ENCODE measurements at regions not wholly inside any gene's neighbourhood (a gene's known extent, or its start where the extent isn't known, plus 50 kb on each side); places are given as distances from the start of the nearest gene placed in this dataset.
"Not testable (repeated sequence)": the region's sequence is repeated elsewhere in the genome, so short reads cannot be mapped to it uniquely, and the experiment has no call there.

GRCh38 chr12:74595696-74596095 lies 58.1 kb downstream of the ATXN7L3B start:
- Mint-ChIP-seq H3K27me3 (no peaks in the 10 kb centered on the region), H3K9me3 (peaks cover 2% of the 10 kb centered on the region), H3K4me3 (no peak overlapping the region), H3K27ac (no peak overlapping the region), H3K4me1 (no peaks in the 10 kb centered on the region), H3K36me3 (no peaks in the 10 kb centered on the region)
- DNase-seq = no peak
- CTCF ChIA-PET = no interaction called here

GRCh38 chr12:74598819-74599218 lies 61.2 kb downstream of the ATXN7L3B start:
- Mint-ChIP-seq H3K27ac (no peak overlapping the region), H3K36me3 (no peaks in the 10 kb centered on the region), H3K9me3 (peaks cover 2% of the 10 kb centered on the region), H3K4me1 (no peaks in the 10 kb centered on the region), H3K27me3 (no peaks in the 10 kb centered on the region), H3K4me3 (no peak overlapping the region)
- DNase-seq = no peak
- CTCF ChIA-PET = no interaction called here

DNA sequence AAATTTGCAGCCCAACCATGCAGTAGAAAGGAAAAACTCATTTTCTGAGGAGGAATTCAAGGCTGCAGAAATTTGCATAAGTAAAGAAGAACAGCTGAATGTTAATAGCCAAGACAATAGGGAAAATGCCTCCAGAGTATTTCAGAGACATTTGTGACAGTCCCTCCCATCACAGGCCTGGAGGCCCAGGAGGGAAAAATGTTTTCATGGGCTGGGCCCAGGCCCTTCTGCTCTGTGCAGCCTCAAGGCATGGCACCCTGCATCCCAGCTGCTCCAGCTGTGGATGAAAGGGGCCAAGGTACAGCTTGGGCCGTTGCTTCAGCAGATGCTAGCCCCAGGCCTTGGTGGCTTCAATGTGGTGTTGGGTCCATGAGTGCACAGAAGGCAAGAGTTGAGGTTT lies 62.3 kb downstream of the ATXN7L3B start:
- no peak overlapping the region for H3K27ac Mint-ChIP-seq
- H3K4me1 Mint-ChIP-seq = no peaks in the 10 kb centered on the region
- CTCF ChIA-PET = no interaction called here
- DNase-seq = no peak
- peaks cover 2% of the 10 kb centered on the region for H3K9me3 Mint-ChIP-seq
- no peaks in the 10 kb centered on the region for H3K27me3 Mint-ChIP-seq
- H3K36me3 Mint-ChIP-seq = no peaks in the 10 kb centered on the region
- no peak overlapping the region for H3K4me3 Mint-ChIP-seq

- H3K9me3 Mint-ChIP-seq, CTCF ChIA-PET, DNase-seq, H3K4me3 Mint-ChIP-seq, H3K27ac Mint-ChIP-seq, H3K4me1 Mint-ChIP-seq, H3K27me3 Mint-ChIP-seq, H3K36me3 Mint-ChIP-seq: not testable (repeated sequence)
Measured at GRCh38 chr12:74600817-74601216, 63.2 kb downstream of the ATXN7L3B start.

GRCh38 chr12:74602881-74603672 lies 65.4 kb downstream of the ATXN7L3B start:
- Mint-ChIP-seq H3K27me3 (no peaks in the 10 kb centered on the region), H3K27ac (no peak overlapping the region), H3K4me1 (no peaks in the 10 kb centered on the region), H3K9me3 (peaks cover 2% of the 10 kb centered on the region), H3K36me3 (no peaks in the 10 kb centered on the region), H3K4me3 (no peak overlapping the region)
- CTCF ChIA-PET = no interaction called here
- DNase-seq = no peak

- Mint-ChIP-seq H3K4me3 (no peak overlapping the region), H3K4me1 (no peaks in the 10 kb centered on the region), H3K27me3 (no peaks in the 10 kb centered on the region), H3K9me3 (no peaks in the 10 kb centered on the region), H3K27ac (no peak overlapping the region), H3K36me3 (no peaks in the 10 kb centered on the region)
- DNase-seq = no peak
- CTCF ChIA-PET = no interaction called here
Measured at GRCh38 chr12:74608231-74608775, 70.7 kb downstream of the ATXN7L3B start.

DNA sequence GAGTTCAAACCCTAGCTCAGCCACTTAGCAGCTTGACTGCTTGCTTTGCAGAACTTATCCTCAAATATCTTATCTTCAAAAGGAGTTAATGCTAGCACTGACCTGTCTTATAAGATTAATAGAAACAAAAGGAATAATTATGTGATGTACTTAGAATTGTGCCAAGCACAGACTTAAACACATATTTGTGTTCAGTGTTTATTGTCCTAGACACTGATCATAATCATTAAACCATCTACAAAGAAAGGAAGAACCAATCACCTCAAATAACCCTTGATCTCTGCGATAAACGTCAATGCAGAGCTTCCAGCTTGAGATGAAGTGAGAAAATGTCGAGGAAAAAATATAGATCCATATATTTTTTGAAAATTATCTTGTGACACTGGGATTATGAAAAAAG lies 73.1 kb downstream of the ATXN7L3B start:
- H3K36me3 Mint-ChIP-seq = no peaks in the 10 kb centered on the region
- H3K27me3 Mint-ChIP-seq = no peaks in the 10 kb centered on the region
- no peak overlapping the region for H3K27ac Mint-ChIP-seq
- DNase-seq = no peak
- no peaks in the 10 kb centered on the region for H3K4me1 Mint-ChIP-seq
- CTCF ChIA-PET = no interaction called here
- H3K9me3 Mint-ChIP-seq = no peaks in the 10 kb centered on the region
- H3K4me3 Mint-ChIP-seq = no peak overlapping the region

- H3K4me3 Mint-ChIP-seq = no peak overlapping the region
- no peaks in the 10 kb centered on the region for H3K27me3 Mint-ChIP-seq
- CTCF ChIA-PET = no interaction called here
- H3K4me1 Mint-ChIP-seq = no peaks in the 10 kb centered on the region
- no peak overlapping the region for H3K27ac Mint-ChIP-seq
- no peaks in the 10 kb centered on the region for H3K36me3 Mint-ChIP-seq
- no peak for DNase-seq
- H3K9me3 Mint-ChIP-seq = no peaks in the 10 kb centered on the region
Measured at GRCh38 chr12:74614426-74614825, 76.8 kb downstream of the ATXN7L3B start.

DNA sequence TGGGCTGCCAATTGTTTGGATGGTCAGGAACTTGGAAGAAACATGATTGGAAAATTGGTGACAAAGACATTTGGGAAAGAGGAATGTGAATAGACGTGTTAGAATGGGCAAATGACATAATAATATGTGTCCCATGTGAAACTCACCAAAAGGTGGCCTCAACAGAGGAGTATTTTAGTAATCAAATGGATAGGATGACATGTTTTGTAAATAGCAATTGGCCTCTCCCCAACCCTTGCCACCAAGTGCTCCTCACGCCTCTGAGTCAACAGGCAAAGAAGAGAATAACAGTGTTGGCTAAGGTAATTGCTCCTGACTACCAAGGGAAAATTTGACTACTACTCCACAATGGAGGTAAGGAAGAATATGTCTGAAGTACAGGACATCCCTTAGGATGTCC lies 81.4 kb downstream of the ATXN7L3B start:
- H3K27ac Mint-ChIP-seq = no peak overlapping the region
- H3K9me3 Mint-ChIP-seq = no peaks in the 10 kb centered on the region
- H3K27me3 Mint-ChIP-seq = no peaks in the 10 kb centered on the region
- H3K36me3 Mint-ChIP-seq = no peaks in the 10 kb centered on the region
- no peak for DNase-seq
- H3K4me1 Mint-ChIP-seq = no peaks in the 10 kb centered on the region
- H3K4me3 Mint-ChIP-seq = no peak overlapping the region
- CTCF ChIA-PET = no interaction called here

GRCh38 chr12:74619884-74620283 lies 82.2 kb downstream of the ATXN7L3B start:
- H3K36me3 Mint-ChIP-seq = no peaks in the 10 kb centered on the region
- no peak for DNase-seq
- no peak overlapping the region for H3K4me3 Mint-ChIP-seq
- H3K4me1 Mint-ChIP-seq = no peaks in the 10 kb centered on the region
- no peak overlapping the region for H3K27ac Mint-ChIP-seq
- no peaks in the 10 kb centered on the region for H3K9me3 Mint-ChIP-seq
- H3K27me3 Mint-ChIP-seq = no peaks in the 10 kb centered on the region
- CTCF ChIA-PET = no interaction called here

DNA sequence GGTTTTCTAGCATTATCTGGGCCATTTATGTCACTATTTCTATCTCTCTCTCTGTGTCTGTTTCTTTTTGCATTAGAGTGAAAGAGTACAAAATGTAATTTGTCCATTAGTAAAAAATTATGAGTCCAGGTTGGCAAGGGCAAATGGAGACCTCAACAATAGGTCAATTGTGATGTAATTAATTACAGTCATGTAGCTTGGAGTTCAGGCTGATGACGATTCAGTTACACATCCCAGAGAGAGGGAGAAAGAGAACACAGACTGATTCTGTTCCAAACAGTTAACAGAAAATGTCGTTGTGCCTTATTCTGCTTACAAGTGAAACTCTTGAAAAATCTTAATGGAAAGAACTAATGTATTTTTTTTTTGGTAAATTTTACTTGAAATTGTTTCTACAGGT lies 83.3 kb downstream of the ATXN7L3B start:
- H3K27me3 Mint-ChIP-seq = no peaks in the 10 kb centered on the region
- H3K36me3 Mint-ChIP-seq = no peaks in the 10 kb centered on the region
- no peak overlapping the region for H3K27ac Mint-ChIP-seq
- no peak overlapping the region for H3K4me3 Mint-ChIP-seq
- H3K9me3 Mint-ChIP-seq = no peaks in the 10 kb centered on the region
- CTCF ChIA-PET = no interaction called here
- no peak for DNase-seq
- no peaks in the 10 kb centered on the region for H3K4me1 Mint-ChIP-seq

- no peak for DNase-seq
- CTCF ChIA-PET = no interaction called here
- Mint-ChIP-seq H3K9me3 (peaks cover 2% of the 10 kb centered on the region), H3K36me3 (no peaks in the 10 kb centered on the region), H3K4me1 (no peaks in the 10 kb centered on the region), H3K27ac (no peak overlapping the region), H3K27me3 (no peaks in the 10 kb centered on the region), H3K4me3 (no peak overlapping the region)
Measured at GRCh38 chr12:74624201-74624600, 86.6 kb downstream of the ATXN7L3B start.

GRCh38 chr12:74626397-74626796 lies 88.8 kb downstream of the ATXN7L3B start:
- peaks cover 8% of the 10 kb centered on the region for H3K9me3 Mint-ChIP-seq
- H3K4me1 Mint-ChIP-seq = no peaks in the 10 kb centered on the region
- no peaks in the 10 kb centered on the region for H3K27me3 Mint-ChIP-seq
- H3K36me3 Mint-ChIP-seq = no peaks in the 10 kb centered on the region
- CTCF ChIA-PET = no interaction called here
- H3K27ac Mint-ChIP-seq = no peak overlapping the region
- DNase-seq = no peak
- H3K4me3 Mint-ChIP-seq = no peak overlapping the region

DNA sequence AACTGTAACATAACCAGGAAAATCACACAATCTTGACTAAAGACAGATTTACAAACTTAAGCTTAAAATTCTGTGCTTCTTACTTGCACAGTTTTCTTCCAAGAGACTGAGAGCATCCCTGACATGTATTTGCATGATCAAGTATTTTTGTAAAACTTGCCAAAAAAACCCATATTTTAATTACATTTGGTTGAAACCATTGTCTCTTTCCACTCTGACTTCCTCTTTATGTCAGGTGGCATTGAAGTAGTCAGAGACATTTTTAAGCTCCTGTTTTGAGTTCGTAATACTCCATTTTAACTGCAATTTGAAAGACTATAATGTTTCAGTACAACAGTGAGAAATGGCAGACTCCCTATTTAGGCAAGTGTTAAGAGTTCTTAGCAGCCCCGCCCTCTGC lies 103.6 kb downstream of the ATXN7L3B start:
- H3K27ac Mint-ChIP-seq = no peak overlapping the region
- H3K27me3 Mint-ChIP-seq = no peaks in the 10 kb centered on the region
- CTCF ChIA-PET = interaction anchor here (0.9 kb wide), 1 partner anchor 9 kb away, joined by 4 read pairs; no protein-coding TSS in a partner anchor
- no peaks in the 10 kb centered on the region for H3K9me3 Mint-ChIP-seq
- H3K4me3 Mint-ChIP-seq = no peak overlapping the region
- DNase-seq = no peak
- no peaks in the 10 kb centered on the region for H3K36me3 Mint-ChIP-seq
- H3K4me1 Mint-ChIP-seq = no peaks in the 10 kb centered on the region

DNA sequence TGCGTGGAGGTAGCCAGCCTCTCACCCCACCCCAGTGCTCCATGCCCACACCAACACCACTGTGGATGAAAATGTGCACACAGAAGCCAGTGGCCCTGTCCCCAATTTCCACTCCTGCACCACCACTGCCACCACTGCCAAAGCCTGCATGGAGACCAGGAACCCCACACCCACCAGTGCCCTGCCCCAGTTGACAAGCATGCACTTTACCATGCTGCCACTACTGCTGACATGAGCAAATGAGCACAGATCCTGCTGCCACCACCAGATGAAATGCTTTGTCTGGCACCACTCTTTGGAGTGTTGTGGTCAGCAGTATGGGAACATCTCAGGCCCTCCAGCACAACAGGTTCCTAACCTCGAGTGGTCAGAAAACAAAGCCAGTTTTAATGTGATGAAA lies 104.1 kb downstream of the ATXN7L3B start:
- H3K9me3 Mint-ChIP-seq = no peaks in the 10 kb centered on the region
- no peaks in the 10 kb centered on the region for H3K36me3 Mint-ChIP-seq
- H3K4me3 Mint-ChIP-seq = no peak overlapping the region
- no peaks in the 10 kb centered on the region for H3K4me1 Mint-ChIP-seq
- no peak for DNase-seq
- H3K27ac Mint-ChIP-seq = no peak overlapping the region
- CTCF ChIA-PET = no interaction called here
- H3K27me3 Mint-ChIP-seq = no peaks in the 10 kb centered on the region
